Jurkat, Clone E6-1 (cell line): ENCODE measurements at regions not wholly inside any gene's neighbourhood (a gene's known extent, or its start where the extent isn't known, plus 50 kb on each side); places are given as distances from the start of the nearest gene placed in this dataset.

Source experiments
- DNase-seq: peaks from one replicate; pipeline ENCODE4 v3.0.0-alpha.2; 2011; ENCODE audit warnings: low read depth, low spot score
- H3K4me3 ChIP-seq: 2 replicates; pipeline ENCODE4 v1.5.1; 2011; ENCODE audit warnings: mild to moderate bottlenecking, low read length, control low read depth, moderate library complexity

DNA sequence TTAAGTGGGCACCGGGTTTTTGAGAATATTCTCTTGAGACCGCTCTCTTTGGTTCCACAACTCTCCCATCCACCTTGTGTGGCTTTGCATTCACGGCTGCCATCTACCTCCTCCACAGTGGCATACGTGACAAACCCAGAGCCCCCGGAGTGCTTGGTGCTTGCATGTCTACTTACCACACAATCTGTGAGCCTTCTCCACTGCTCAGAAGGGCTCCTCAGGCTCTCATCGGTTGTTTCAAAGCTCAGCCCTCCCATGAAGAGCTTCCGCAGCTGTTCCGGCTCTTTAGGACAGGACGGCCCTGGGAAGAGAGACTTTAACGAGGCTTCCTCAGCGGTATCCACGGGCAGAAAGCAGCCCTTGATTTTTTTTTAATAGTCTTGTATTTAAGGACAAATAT, 167.6 kb upstream of the ANK2 start:
- no peak overlapping the region for H3K4me3 ChIP-seq
- no peak for DNase-seq

DNA sequence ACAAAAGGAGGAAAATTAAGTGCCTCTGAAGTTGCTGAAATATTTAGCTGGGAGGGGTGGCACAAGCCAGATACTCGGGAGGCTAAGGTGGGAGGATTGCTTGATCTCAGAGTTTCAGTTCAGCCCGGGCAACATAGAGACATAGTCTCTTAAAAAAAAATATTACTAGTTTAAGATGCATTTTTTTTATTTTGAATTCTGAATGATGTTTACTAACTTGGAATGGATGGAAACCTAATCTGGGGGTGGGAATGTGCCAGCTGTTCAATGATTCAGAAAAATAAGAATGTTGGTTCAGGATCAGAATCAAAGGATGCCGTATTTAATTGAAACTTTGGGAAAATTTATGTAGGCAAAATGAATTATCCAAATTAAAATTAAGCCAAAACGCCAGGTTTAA, 167.2 kb upstream of the ANK2 start:
- no peak overlapping the region for H3K4me3 ChIP-seq
- no peak for DNase-seq

DNA sequence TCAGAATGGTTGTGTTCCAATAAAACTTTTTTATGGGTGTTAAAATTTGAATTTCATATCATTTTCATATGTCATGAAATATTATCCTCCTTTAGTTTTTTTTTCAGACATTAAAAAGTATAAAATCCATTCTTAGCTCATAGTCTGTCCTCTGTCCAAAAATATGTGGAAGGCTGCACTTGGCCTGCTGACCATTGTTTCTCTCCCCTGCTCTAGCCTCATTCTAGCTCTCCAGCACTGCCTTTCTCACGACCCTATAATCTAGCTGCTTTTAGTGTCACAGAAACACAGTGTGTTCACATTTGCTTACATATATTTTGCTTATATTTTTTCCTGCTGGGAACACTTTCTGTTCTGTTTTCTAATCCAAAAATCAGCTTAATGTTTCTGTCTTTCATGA, 165.0 kb upstream of the ANK2 start:
- DNase-seq: no peak
- H3K4me3 ChIP-seq: no peak overlapping the region

DNA sequence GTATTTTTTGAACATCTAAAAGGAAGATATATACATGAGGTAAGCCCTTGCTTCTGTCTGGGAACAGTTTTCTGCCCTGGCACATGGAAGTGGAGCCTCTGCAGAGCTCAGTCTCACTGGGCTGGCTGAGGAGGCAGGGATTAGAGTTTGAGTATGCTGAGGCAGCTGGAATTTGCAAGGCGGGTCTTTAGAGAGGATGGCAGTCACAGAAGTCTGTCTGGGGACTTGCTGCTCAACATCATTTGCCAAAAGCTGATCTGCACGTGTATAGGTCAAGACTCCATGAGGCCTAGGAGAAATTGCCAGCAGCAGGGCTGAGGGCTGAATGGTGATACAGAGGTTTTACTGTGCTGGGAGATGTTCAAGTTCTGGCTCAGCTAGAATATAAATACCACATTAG, 163.6 kb upstream of the ANK2 start:
- no peak overlapping the region for H3K4me3 ChIP-seq

DNA sequence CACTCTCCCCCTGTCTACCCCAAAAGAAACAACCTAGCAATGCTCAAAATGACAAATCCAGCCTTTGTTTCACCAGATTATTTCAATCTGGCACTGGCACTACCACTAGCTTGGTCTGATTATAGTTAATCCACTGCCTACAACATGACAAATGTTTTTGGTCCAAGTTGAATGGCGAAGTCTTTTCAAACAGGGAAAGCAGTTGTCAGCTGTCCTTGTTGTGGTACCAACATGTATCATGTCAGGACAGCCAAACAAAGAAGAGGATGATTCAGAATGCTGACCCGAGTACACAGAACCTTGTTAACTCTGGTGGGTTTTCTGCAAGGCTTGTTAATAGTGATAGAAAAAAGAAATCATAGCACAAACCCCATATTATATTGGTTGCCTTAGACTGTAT, 160.8 kb upstream of the ANK2 start:
- no peak for DNase-seq

More for the DNA sequence above, 163.6 kb upstream of the ANK2 start:
- DNase-seq: no peak

DNA sequence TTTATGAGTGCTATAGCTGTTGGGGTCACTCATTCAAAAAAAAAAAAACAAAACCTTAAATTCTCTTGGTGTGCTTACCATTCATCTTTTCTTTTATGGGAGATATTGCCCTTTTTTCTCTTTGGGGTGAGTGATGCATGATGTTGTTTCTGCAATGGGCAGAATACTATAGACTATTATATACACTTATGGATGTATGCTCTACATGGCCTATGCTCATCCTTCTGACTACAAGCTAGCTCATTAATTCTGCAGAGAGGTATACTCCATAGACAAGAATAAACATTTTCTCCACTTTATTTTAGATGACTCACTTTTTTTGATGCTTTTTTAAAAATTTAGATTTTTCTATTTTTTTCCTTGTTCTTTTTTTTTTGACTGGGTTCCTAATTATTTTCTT, 160.3 kb upstream of the ANK2 start:
- DNase-seq: no peak
- H3K4me3 ChIP-seq: no peak overlapping the region

More for the DNA sequence above, 160.8 kb upstream of the ANK2 start:
- H3K4me3 ChIP-seq: no peak overlapping the region

DNA sequence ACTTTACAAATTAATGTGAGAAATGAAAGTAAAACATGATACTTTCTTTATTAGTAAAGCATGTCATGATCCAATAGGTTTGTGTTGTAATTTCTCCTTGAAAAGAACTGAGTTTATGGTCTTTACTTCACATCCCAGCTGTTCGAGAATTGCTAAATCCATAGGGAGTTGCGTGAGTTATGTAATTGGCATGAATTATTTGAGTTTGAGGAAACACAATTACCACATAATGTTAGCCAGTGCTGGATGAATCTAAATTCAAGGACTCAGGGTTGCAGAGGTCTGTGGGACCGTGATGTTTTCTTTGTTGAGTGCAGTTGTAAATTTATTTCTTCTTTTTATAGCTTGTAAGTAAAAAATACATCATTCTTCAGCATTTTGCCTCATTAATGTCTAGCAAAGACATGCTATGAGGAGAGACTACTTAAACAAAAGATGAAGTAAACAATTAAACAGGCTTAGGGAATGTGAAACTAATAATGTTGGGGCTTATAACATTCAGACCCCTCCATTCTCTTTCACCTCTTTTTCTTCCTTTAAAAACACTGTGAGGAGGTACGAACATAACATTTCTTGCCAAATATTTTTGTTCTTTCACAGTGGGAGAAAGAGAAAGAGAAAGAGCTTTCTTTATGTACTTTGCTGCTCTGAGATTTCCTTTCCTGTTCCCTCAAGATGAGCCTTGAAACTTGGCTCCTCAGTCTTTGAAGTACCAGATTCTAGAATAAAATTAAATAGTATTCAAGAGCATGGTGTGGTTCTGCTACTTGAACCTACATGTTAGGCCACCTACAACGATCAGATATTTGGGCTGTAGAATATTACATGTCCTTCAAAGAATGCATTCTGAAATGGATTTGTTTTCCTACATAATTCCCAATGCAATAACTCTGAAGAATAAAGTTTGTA, 159.6 kb upstream of the ANK2 start:
- DNase-seq: no peak
- no peak overlapping the region for H3K4me3 ChIP-seq

DNA sequence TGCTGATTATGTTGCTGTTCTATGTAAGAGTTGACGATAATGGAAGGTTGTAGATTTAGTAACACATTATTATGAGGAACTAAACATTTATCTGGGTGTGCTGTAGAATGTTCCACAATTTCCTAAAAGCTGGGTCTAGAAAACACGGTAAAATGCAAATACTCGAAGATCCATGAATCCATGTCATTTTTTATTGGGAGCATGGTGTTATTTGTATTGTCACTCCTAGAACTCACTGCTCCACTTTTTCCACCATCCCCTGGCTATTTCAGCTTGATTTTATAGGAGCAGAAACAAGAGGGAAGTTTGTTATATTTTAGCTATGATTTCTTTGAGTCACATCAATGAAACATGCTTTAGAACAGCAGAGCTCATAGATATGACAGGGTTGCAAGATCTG, 155.0 kb upstream of the ANK2 start:
- DNase-seq: no peak
- no peak overlapping the region for H3K4me3 ChIP-seq

DNA sequence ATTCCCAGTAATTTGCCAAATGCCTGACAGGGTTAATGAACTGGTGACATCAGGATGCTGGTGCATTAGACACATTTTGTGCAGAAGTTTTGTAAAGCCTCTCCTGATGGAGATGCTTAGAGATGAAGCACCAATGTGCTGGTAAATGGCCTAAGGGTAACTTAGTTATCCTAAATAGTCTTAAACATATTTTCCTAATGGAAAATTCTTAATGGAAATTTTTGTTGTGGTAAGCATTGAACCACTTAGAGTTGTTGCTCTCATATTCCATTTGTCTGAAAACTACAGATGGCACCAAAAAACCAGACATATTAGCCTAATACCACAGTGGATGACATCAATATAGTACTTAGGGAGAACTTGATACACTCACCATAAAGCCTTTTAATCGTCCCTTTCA, 154.5 kb upstream of the ANK2 start:
- no peak for DNase-seq
- no peak overlapping the region for H3K4me3 ChIP-seq

DNA sequence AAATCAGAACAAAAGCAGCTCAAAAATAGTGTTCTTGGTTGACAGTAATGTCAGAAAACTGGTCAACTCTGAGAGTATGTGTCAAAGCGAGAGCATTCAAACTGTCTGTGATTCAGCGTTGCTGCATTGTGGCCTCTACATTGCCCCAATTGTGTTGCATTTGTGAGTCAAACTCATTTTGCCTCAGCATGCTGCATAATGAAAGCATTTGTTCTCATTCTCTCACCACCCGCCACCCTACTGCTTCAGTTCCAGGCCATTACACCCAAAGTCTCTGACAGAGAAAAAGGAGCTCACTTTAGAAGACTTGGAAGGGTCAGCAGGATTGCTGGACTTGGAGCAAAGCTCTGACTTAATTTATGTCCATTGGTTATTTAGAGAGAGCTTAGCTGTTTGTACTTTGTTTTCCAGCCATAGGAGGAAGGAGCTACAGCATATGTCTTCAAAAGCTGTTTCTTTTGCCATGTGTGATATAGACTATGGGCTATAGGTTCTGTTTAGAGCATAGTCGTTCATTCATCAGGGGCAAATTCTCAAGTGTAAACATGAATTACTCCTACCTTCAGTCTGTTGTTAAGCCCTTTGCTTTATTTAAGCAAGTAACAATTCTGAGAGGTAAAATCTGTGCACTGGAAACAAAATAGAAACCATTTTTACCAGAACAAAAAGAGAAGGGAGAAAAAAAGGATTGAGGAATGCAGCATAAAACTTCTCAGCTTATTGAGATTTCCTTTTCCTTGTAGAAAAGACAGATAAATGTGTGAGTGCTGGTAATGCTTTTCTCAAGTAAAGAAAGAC, 153.4 kb upstream of the ANK2 start:
- no peak for DNase-seq
- H3K4me3 ChIP-seq: no peak overlapping the region

DNA sequence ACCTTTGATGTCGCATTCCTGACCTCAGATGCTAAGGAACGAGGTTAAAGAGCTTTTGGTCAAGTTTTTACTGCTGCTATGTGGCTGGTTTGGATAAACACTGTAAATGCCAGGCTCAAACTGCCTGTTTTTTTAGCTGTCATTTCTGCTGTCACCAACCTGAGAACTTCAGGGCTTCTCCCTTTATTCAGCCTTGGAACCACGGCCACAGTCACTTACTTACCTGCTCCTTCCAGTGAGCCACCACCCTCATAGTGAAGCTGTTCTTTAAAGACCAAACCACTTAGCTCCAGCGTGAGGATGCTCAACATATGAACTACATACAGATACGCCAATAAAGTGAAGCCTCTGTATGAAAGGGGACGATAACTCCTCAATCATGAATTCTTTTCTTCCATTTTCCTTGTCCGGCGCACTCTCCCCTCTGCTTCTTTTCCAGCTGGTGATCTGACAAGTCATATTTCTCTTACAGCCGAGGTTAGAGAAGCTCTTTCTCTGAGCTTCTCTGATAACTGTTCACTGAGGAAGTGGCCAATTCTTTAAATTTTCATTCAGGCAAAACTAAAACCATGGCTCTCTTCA, 152.8 kb upstream of the ANK2 start:
- DNase-seq: no peak
- no peak overlapping the region for H3K4me3 ChIP-seq

DNA sequence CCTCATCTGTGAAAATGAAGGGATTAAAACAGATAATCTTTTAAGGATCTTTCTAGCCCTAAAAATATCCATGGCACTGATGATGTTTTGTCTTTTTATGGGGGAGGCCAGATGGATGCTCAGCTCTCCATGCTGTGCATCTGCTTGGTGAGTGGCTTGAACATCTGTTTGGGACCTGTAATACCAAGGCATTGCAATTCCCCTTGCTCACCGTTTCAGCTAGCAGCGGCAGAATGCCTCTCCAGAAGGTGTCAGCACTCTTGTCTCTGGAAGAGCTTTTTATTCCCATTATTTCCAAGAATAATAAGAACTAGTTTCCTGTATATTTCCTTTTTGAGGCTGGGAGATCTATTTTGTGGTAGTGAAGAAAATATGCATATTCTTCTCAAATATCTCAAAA, 151.9 kb upstream of the ANK2 start:
- no peak overlapping the region for H3K4me3 ChIP-seq
- no peak for DNase-seq

DNA sequence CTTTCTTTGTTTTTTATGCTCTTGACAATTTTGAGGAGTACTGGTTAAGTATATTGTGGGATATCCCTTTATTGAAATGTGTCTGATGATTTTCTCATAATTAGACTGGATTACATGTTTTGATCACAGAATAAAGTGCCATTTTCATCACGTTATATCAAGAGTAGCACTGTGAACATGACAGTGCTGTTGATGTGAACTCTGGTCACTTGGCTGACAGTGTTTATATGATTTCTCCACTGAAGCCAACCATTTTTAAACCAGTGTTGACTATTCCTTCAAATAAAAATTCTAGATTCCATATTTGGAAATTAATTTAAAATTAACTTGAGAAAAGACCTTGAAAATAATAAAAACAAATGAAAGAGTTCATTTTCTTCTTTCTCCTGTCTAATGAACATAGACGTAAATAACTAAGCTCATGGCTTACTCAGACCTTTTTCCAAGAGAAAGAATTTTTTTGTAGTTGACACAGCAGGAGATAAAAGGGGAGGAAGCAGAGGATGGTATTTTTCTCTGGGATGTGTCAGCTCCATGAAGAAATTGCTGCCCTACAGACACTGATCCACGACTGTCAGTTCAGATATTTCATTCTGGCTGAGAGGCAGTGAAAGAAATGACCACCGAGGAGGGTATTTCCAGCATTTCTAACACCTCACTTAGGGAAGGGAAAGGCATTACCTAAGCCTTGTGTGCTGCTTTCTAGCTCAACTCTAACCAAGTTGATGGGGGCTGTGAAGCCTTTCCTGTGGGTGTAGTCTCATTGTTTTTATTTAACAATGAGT, 150.9 kb upstream of the ANK2 start:
- H3K4me3 ChIP-seq: no peak overlapping the region
- no peak for DNase-seq

DNA sequence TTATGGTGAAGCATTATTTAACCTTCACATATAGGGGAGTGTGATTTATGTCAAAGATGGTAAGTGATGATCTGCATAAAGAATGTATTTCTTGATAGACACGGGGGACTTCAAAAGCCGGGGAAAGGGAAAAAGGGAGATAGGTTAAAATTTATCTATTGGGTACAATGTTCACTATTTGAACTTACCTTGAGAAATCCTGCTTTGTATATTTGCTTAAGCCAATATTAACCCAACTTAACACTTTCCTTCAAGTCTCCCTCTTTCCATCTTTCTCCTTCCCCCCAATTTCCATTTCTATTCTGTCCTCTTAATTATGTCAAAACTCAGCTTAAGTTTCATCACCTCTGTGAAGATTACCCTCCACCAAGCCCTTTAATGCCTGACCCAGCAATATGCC, 149.0 kb upstream of the ANK2 start:
- DNase-seq: no peak
- no peak overlapping the region for H3K4me3 ChIP-seq

DNA sequence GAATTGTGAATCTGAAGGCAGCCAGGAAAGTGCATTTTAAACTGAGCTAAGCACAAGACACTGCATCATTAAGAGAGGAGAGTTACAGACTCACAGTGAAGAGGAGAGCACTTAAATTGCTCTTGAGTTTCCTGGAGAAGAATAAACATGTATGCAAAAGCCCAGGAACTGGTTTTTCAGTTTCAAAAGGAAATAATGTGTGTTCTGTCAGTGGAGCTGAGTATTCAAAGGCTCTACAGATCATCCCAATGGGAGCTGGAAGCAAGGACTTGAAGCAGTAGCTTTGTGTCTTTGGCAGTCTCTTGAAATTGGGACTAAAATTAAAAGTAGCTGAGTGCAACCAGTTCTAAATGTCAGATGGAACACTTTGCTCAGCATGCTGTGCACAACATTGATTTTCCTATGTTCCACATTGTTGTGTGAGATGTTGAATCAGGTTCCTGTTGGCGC, 147.5 kb upstream of the ANK2 start:
- no peak overlapping the region for H3K4me3 ChIP-seq
- no peak for DNase-seq

DNA sequence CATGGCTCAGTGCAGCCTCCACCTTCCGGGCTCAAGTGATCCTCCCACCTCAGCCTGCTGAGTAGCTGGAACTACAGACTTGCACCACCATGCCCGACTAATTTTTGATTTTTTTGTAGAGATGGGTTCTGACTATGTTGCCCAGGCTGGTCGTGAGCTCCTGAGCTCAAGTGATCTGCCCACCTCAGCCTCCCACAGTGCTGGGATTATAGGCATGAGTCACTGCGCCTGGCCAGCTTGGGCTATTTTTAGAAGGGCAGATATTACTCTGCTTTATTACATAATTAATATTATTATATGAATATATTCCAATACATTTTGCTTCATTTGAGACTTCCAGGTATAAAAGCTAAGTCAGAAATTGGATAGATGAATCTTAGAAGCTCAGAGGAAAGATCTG, 143.7 kb upstream of the ANK2 start:
- no peak for DNase-seq
- no peak overlapping the region for H3K4me3 ChIP-seq

DNA sequence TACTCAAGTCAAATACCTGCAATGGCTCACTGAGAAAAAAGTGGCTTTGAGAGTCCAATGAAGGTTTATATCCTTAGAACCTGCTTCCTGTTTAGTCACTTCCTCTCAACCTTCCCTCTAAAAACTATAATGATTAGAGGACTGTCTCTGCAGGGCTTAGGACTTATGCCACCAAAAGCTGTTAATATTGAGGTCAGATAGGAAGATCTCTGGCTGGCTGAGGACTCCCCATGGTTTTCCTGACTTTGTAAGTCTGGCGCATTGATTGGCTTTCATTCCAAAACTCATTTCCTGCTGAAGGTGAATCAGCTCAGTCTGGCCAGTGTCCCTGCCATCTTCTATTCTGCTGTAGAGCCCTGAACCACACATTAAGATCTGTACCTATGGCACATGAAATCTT, 140.9 kb upstream of the ANK2 start:
- no peak overlapping the region for H3K4me3 ChIP-seq
- DNase-seq: no peak

DNA sequence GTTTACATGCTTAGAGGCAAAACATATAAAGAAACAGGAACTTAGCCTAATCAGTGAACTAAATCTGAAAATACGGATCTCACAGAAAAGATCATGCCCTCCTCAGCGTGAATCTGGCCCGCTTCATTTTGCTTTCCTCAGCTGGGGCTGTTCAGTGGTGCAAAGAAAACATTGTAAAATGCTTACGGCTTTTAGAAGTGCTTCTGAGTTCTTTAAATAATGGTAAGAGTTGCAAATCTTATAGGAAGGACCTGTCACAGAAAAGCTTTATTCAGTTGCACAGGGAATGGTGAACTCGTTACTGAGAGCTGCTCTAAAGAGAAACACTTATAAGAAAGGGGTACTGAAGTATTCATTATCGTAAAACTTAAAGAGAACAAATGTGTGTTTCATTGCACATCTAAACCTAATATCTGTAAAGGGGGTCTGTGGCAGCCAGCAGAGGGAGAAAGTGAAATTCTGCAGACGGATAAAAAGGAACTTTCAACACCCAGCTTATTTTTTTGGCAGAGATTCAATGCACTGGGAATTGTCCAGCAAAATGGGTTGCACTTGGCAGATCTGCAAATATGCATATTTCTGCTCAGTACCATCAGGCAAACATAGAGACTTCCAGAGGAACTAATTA, 139.2 kb upstream of the ANK2 start:
- DNase-seq: no peak
- H3K4me3 ChIP-seq: no peak overlapping the region

DNA sequence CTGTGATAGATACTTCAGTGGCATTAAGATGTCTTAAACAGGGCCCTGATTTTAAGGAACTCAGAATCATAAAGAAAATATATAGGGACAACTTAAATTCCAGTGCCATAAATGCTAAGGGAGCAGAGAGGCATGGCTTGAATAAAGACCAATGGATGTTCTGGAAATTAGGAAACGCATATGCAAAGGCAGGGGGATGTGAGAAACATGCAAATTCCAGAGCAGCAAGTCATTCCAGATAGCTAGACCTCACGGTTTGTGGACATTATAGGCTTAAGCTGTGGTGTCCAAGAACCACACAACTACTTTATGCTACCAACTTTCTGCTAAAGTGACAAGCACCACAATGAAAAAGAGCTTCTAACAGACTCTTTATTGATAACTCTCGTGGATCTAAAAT, 132.6 kb upstream of the ANK2 start:
- DNase-seq: no peak
- H3K4me3 ChIP-seq: no peak overlapping the region
